ENCODE measurements at regions not wholly inside any gene's neighbourhood (a gene's known extent, or its start where the extent isn't known, plus 50 kb on each side); places are given as distances from the start of the nearest gene placed in this dataset.
"Not testable (repeated sequence)": the region's sequence is repeated elsewhere in the genome, so short reads cannot be mapped to it uniquely, and the experiment has no call there.

DNA sequence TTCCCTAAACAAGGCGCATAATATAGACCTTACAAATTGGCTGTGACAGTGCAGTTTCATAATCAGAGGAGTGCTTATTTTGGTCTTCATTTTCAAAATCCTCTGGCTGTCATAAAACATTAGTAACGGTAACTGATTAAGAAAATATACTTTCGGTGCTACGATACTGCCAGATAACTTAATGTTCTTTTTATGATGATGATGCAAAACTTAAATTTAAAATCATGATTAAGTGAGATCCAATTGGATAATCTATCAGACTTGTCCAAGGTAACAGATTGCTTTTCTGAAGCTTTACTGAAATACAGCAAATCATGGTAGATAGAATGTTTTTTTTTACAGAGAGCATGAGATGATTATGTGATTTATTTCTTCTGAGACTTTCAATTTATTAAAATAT is 364.2 kb upstream of the CNTN3 start:
- DNase-seq, result no peak

DNA sequence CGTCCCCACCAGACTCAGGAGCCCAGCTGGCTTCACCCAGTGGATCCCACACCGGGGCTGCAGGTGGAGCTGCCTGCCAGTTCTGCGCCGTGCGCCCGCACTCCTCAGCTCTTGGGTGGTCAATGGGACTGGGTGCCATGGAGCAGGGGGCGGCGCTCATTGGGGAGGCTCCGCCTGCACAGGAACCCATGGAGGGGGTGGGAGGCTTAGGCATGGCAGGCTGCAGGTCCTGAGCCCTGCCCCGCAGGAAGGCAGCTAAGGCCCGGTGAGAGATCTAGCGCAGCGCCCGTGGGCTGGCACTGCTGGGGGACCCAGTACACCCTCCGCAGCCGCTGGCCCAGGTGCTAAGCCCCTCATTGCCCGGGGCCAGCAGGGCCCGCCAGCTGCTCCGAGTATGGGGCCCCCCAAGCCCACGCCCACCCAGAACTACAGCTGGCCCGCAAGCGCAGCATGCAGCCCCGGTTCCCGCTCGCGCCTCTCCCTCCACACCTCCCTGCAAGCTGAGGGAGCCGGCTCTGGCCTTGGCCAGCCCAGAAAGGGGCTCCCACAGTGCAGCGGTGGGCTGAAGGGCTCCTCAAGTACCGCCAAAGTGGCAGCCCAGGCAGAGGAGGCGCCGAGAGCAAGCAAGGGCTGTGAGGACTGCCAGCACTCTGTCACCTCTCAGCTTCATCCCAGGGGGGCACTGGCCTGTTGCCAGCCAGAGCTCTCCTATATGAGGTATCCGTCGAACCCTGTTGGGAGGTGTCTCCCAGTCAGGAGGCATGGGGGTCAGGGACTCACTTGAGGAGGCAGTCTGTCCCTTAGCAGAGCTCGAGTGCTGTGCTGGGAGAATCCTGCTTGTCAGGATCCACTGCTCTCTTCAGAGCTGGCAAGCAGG is 370.8 kb upstream of the CNTN3 start:
- not testable (repeated sequence) for DNase-seq

DNA sequence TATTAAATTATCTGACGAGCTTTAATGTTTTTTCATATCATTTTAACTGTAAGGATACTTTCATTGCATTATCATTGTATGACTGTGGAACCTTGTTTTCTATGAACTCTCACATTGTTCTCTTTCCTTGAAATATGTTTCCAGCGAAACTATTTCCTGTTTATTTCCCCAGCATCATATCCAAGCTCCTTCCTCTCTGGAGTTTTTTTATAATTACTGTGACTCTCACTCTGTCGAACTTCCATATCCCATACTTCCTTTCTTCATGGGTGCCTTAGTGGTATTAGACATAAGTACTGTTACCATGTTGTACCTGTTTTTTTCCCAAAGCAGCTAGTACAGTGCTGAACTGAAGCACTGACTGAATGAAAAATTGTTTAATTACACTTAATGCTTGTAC is 373.6 kb upstream of the CNTN3 start:
- DNase-seq, result no peak

DNA sequence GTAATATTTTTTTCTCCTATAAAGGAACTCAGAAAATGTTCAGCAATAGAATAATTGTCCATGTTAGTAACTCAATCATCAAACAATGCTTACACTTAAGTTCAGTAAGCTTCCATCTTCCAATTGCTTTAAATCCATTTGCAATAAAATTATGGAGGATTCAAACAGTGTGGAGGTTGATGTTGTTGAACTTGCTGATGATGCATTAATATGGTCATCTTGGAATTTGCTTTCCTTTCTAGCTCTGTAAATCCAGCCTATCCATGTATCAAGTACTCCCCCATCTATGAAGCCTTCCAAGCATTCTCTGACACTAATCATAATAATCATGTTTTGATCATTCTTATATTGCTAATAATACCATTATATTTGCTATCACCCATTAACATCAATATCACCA is 378.4 kb upstream of the CNTN3 start:
- DNase-seq, result no peak

DNA sequence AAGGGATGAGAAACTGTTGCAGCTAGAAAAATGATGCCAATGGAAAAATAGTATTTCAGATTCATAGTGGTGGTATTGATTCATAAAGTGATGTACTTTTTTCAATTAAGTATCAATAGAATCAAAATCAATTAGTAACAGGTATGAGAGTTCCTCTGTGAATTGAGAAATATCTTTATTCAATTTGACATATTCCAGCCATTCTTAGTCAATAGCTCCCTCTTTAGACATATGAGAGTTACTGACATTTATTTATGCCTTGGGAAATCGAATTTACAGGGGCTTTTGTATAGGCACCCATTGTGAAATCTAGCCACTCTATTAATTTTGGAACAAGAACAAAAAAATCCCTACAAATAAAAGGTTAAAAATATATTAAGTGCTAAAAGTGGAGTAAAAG is 386.9 kb upstream of the CNTN3 start:
- no peak for DNase-seq

DNA sequence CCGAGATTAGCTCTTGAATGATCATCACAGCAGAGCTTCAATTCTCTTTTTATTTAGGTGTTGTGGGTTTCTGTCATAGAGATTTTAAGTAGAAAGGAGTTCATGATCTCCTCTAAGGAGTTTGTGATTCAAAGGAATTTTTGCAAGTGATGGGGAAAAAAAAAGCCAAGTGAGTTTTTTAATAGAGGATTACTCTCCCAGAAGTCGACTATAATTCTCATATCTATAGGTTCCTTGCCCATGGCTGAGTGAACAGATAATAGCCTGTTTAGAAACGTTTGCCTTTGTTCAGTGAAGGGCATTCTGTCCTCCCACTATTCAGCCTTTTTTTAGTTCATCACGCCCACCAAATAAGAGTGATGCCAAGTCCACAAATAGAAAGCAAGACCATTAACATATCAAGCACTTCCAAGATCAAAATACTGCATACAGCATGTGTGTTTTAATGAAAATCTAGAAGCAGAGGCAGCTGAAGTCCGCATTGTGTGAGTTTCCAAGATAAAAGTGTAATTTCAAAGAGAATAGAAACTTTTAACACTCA is 398.4 kb upstream of the CNTN3 start:
- no peak for DNase-seq

DNA sequence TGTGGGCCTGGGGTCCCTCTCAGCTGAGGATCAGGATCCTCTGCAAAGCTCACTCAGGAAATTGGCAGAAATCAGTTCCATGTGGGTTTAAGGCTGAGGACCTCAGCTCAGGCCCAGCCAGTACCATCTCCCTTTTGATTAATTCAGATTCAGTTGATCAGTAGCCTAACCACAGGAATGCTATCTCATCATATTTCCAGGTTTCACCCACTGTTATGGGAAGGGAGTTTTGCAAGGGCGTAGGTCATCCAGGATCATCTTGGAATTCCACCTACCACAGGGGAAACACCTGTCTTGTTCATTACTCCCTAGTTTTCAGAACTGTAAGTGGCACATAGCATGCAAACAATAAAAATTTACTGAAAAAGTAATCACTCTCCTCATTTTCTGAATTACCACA is 399.5 kb upstream of the CNTN3 start:
- no peak for DNase-seq

DNA sequence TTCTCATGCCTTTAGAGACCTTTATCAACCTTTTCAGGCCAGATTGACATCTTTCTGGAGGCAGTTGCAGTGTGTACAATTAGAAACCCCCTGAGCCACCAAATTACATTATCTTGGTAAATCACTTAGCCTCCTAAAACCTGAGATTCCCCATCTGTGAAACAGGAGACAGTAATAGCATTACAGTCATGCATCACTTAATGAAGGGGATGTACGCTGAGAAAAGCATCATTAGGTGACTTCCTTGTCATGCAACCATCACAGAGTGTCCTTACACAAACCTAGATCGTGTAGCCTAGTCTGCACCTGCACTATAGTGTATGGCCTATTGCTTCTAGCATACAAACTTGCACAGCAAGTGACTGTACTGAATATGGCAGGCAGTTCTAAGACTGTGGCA is 400.8 kb upstream of the CNTN3 start:
- DNase-seq, result no peak

DNA sequence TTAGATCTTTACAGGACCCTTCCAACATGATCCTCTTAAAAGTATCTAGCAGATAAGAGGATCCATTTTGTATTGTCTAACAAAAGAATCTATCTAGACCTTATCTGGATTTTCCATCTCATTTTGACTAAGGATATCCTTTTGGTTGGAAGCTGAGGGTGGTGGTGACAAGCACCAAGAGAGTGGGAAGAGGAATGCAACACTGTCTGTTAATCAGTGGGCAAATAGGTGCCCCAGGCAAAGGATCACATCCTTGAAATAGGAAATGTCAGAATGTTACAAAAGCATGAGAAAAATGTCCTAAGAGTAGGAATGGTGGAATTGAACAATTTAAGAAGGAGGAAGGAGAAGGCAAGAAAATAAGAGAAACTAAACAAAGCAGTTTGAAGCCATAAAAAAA is 420.7 kb upstream of the CNTN3 start:
- DNase-seq, result no peak

DNA sequence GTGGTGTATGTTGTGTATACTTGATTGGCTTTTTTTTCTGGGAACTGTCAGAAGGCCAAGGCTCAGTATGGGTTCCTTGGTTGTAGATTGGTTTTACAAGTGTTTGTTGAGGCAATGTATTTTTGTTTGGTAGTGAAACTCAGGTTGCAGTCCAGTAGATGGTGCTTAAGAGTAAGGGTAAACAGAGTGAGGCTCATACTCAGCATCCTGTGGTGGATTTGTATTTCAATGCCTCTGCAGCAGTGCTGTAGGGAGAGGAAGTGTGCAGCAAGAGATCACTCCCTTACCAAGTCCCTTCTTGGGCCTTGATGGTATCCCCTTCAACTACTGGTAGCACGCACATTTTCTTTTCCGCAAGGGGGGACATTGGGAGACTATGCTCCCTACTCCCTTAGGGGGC is 428.5 kb upstream of the CNTN3 start:
- no peak for DNase-seq

DNA sequence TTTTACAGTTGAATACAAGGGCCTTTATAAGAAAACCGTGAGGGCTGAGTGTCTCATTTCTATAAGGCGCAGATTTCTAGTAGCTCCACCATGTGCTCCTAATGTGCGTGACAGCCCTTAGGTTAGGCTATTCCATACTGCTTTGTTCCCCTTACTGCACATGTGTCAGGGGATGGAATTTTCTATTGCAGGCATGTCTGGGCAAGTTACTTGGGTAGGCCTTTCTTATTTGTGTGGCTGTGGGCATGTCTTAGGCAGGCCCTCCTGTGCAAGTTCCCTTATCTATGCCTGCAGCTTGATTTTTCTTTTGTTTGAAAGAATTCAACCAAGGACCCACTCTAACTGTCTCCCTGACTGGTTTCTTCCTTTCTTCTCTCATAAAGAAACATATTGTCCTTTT is 434.2 kb upstream of the CNTN3 start:
- DNase-seq, result no peak

DNA sequence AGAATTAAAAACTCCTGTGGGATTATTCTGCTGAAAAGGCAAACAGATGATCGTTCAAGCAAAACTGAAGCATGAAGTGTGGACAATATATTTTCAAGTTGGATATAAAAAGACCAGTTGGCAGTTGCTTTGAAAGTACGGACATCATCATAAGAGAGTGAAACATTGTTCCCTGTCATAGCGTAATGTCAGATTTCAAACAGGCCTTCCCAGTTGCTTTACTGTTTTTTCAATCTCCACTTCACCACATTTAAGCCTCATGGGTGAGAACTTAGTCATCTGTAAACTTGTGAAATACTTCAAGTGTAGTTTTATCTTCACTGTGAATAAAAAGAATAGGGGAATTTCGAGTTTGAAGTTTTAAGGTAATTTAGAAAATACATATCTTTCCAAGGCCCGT is 435.1 kb upstream of the CNTN3 start:
- DNase-seq, result no peak

DNA sequence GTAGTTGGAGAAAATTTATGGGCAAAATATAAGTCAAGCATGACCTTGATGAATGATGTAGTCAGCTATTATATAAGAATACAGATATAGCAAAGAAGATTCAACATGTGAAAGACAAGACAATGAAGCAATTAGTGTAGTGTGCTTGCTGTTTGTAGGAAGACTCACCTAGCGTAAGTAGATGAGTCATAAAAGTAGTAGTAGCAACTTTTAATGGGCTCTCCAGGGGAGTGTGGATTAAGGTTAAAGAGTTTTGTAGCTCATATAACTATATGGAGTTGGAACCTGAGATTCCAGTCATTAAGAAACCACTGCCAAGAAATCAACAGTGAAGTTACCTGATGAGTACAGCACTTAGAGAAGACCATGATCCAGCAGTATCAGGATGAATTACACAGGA is 444.7 kb upstream of the CNTN3 start:
- no peak for DNase-seq

DNA sequence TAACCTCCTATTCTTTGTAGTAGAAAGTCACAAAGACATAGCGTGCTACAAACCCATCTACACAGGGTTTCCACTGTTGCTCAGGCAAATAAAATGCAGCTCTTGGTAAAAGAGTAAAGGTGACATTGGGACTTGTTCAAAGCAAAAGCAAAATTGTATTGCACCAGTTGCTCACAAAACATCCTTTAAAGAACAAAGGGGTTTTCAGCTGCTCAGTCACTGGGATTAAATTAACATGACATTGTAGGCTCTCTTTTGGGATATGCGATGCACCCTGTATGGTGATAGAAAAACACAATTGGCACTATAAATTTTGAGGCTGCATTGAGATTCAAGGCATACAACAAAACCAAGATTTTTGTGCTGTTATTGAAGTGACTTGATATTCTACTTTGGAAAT is 447.3 kb upstream of the CNTN3 start:
- no peak for DNase-seq

DNA sequence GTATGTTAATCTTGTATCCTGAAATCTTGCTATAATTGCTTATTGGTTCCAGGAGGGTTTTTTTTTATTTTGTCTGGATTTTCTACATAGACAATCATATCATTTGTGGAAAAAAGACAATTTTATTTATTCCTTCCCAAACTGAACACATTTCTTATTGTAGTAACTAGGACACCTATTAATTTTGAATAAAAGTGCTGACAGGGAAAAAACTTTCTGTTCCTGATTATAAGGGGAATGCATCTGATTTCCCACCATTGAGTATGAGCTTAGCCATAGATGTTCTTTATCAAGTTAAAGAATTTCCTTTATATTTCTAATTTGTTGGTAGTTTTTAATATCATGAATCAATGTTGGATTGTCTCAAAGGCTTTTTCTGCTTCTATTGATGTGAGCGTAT is 460.7 kb upstream of the CNTN3 start:
- no peak for DNase-seq

DNA sequence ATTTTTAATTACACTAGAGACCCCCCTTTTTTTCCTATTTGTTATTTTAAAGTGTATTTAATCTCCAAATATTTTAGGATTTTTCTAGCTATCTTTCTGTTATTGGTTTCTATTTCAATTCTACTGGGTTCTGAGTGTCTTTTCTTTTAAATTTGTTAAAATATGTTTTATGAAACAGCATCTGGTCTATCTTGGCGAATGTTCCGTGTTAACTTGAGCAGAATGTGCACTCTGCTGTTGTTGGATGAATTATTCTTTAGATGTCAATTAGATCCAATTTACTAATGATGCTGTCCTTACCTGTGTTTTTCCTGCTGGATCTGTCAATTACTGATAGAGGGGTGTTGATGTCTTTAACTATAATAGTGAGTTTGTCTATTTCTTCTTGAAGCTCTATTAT is 462.0 kb upstream of the CNTN3 start:
- DNase-seq, result no peak

DNA sequence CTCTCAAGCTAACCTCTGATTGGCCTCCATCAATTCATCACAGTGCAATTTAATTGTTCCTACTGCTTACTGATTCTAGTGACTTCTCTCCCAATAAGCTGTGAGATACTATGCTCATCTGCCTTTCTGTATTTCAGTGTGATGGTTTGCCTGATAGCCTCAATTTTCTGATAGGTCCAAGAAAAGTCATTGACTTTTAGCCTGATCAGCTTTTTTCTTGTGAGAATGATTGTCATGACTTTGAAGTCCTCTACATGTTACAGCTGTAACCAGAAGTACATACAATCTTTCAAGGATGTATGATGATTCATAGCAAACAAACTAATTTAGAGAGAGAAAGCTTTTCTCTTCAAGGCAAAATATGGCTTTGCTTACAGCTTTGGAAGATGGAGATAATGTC is 463.8 kb upstream of the CNTN3 start:
- DNase-seq, result no peak

DNA sequence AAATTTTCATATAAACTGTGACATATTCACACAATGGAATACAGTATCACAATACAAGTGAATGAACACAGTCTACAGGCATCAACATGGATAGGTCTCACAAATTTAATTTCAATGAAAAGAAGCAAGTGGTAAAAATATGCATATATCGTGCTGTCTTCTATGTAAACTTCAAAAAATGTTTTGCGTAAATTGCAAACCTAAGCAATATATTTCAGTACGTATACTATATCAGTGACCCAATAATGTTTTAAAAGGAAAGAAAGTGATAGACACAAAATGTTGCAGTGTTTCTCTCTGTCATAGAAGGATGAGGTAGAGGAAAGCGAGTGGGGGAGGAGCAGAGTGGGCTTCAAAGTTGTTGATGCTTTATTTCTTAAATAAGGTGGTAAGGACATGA is 468.4 kb upstream of the CNTN3 start:
- no peak for DNase-seq

DNA sequence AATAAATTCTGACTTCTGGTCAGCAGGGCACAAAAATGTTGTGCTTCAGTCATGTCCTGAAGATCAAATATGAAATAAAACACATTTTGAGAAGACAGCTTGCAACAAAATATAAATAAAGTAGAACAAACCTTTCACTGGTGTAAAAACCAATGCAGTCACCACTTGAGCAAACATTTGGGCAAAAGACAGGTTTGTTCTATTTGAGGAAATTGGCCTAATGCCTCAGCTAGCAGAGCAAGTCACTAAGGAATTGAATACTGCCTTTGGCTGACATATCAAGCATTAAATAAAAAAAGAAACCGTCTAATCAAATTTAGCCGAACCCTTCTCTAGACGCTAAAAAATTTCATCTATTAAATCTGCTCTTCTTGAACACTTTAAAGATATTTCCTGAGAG is 475.4 kb upstream of the CNTN3 start:
- DNase-seq, result no peak

DNA sequence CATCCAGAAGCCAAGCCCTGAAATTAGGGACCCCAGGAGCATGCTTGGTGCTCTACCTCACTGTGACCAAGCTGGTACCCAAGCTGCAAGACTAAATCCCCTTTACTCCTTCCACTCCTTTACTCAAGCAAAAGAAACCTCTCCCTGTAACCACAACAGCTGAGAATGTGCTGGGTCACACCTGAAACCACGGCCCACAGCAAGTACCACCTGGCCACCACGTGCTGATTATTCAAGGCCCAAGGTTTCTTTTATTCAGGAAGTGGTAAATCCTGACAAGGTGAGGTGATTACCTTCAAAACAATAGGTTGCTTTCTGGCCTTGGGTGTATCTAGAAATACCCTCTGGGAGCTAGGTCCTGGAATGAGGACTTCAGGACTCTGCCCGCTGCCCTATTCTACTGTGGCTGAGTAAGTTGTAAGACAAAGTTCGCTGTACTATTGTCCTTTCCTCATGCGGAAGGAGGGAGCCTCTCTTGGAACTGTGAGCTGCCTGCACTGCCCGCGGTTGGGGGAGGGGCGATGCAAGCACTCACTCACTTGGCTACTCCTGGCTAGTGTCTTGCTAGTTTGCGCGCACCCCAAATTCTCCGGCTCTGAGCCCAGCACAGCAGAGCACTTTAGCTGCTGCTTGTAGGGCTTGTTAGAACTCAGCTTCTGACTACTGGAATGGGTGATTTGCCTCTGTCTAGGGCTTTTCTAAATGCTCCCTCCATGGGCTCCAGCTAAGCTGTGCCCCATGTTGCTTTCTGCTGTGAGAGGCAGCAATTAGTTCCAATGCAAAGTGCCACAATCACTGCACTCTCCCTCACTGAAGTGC is 487.1 kb upstream of the CNTN3 start:
- no peak for DNase-seq

DNA sequence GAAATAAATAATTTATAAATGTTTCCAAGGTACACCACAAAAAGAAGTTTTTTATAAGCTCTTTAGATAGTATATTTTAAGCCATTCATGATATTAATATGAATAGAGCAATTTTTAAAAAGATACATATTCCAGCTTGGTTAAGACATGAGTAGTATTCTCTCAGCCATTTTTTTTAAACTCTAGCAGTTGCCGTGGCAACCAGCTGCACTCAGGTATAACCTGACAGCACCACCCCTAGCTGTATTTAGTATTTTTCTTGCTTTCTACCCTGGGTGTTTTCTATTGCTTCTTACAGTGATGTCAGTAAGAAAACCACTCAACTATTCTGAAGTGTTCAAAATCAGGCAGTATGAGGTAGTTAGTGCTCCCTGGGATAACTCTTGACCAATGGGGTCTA is 496.3 kb upstream of the CNTN3 start:
- DNase-seq, result no peak

DNA sequence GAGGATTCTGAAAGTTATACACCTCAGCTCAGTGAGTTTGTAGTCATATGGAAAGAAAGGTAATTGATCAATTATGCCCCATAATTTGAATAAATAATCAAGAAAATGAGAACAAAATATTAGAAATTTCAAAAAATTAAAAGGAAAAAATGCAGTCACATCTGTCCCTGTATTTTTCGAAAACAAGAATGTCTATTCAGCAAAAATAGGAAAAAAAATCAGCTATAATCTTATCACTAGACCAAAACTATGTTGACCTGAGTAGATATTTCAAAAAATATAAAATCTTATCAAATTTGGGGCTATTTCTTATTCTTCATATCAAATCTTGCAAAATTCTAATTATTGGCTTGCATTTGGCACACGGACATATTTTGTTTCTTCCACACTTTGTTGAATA is 501.2 kb upstream of the CNTN3 start:
- no peak for DNase-seq

DNA sequence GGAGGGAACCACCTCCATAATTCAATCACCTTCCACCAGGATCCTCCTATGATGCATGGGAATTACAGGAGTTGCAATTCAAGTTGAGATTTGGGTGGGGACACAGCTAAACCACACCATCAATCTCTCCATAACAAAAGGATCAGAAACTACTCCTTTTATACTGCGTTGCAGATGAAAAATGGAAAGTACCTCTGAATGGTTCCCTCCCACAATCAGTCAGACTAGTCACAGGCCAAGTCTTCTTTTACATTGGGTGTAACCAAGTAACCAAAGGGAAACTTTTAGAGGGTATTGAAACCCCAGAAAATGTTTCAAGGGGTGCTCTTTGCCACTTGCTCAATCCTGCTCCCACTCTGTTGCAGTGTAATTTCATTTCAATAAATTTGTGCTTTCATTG is 504.3 kb upstream of the CNTN3 start:
- no peak for DNase-seq

DNA sequence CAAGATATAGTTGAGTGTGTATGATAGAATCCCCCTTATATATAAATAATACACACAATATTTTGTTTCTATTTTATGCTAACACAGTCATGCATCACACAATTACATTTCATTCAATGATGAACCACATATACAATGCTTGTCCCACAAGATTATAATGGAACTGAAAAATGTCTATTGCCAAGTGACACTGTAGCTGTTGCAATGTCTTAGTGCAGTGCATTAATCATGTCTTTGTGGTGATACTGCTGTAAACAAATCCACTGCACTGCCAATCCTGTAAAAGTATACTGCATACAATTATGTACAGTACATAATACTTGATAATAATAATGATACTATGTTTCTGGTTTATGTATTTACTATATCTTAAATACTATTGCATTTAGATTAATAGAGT is 512.1 kb upstream of the CNTN3 start:
- DNase-seq, result no peak

Data from NCI-H226 (cell line).